VCaP (cell line): ENCODE measurements at regions not wholly inside any gene's neighbourhood (a gene's known extent, or its start where the extent isn't known, plus 50 kb on each side); places are given as distances from the start of the nearest gene placed in this dataset.

Source experiments
- H3K27ac ChIP-seq: fragments of 450-650 bp; 2 replicates; pipeline ENCODE4 v1.5.1; 2017
- TF ChIP-seq, protein P1 (sequence below): fragments of 450-650 bp; conservative IDR thresholded peaks from 2 replicates; pipeline ENCODE4 v1.5.1; 2017; ENCODE audit warnings: mild to moderate bottlenecking, moderate library complexity

DNA sequence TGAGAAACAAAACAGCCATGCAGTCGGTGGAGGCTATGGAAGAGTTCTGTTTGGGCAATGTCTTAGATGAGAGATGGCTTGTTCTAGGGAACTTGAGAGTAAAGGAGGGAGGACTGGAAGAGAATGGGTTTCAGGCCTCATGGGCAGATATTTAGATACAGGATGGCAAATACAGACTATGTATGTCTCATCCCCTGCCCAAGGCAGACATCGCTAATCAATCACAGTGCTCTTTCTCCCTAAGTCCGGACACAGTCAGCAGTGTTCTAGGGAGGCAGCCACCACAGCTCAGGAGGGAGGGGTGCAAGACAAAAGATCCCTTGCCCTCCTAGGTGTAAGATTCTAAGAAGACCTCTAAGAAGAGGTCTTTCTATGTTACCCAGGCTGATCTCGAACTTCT, 159.3 kb upstream of the TLE3 start:
- TF ChIP-seq, protein P1, sequence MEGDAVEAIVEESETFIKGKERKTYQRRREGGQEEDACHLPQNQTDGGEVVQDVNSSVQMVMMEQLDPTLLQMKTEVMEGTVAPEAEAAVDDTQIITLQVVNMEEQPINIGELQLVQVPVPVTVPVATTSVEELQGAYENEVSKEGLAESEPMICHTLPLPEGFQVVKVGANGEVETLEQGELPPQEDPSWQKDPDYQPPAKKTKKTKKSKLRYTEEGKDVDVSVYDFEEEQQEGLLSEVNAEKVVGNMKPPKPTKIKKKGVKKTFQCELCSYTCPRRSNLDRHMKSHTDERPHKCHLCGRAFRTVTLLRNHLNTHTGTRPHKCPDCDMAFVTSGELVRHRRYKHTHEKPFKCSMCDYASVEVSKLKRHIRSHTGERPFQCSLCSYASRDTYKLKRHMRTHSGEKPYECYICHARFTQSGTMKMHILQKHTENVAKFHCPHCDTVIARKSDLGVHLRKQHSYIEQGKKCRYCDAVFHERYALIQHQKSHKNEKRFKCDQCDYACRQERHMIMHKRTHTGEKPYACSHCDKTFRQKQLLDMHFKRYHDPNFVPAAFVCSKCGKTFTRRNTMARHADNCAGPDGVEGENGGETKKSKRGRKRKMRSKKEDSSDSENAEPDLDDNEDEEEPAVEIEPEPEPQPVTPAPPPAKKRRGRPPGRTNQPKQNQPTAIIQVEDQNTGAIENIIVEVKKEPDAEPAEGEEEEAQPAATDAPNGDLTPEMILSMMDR, result no peak
- no peak overlapping the region for H3K27ac ChIP-seq

DNA sequence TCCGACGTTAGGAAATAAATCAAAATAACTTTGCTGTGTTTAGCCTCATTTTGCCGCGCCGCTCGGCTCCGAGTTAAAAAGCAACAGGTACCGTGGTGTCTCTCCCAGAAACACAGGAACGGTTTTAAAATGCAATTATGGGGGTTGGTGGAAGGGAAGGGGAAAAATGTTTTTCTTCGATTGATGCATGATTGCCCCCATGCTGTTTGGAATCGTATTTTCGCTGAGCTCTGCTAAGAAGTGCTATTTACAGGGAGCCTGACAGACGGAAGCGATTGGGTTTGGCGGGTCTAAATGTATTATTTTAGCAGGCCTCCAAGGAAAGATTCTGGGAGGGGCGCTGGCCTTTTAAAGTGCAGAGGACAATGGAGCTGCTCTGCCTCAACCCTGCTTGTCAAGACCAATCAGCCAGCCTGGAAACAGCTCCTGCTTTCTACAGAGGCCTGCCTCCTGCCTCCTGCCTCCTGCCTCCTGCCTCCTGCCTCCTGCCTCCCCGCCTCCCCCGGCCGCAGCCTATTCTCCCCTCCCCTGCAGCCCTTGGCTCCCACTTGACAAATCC, 156.7 kb upstream of the TLE3 start:
- H3K27ac ChIP-seq, result no peak overlapping the region
- TF ChIP-seq, protein P1, result no peak

DNA sequence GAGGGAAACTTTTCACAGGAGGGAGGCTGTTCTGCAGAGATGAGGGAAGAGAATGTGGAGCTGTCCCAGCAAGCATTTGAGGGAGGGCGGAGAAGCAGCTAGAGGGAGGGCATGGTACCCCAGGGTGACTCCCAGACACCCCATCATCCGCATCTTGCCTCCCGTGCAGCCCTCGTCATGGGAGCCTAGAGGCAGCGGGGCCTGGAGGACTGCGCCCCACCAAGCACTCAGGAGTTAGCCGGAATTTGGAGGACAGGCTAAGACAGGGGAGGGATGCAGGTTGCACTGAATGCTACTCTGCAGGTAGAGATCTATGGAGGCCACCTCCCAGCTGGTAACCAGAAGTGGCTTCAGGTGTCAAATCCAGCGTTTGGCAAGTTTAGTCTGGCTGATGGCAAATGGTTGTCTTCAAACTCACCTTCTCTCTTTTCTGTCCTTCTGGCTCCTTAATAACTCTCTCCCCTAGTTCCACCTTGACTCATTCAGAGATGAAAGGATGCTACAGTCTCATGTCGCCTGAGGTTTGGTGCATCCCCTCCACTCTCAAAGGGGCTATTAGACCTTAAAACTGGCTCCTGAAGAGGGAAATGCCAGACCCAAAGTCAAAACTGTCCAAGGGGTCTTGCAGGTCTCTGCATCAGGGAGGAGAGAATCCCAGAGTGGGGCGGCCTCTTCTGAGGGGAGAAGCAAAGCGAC, 155.9 kb upstream of the TLE3 start:
- H3K27ac ChIP-seq, result no peak overlapping the region
- TF ChIP-seq, protein P1, result no peak

DNA sequence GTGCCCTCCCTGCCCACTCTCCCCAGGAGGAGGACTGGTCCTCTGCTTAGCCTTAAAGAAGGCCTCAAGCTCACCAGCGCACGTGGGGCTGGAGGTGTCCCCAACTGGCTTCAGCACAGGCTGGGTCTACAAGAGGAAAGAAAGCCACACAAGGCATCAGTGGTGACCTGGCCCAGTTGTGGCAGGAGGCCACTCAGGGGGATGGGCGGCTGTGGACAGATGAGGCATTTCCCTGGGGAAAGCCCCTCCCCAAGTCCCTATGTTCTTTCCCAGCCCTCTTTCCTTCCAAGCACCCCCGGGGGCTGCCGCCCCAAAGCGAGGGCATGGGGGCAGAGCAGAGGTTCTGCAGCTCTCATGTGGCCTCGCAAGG, 155.2 kb upstream of the TLE3 start:
- TF ChIP-seq, protein P1, result no peak
- H3K27ac ChIP-seq, result no peak overlapping the region

DNA sequence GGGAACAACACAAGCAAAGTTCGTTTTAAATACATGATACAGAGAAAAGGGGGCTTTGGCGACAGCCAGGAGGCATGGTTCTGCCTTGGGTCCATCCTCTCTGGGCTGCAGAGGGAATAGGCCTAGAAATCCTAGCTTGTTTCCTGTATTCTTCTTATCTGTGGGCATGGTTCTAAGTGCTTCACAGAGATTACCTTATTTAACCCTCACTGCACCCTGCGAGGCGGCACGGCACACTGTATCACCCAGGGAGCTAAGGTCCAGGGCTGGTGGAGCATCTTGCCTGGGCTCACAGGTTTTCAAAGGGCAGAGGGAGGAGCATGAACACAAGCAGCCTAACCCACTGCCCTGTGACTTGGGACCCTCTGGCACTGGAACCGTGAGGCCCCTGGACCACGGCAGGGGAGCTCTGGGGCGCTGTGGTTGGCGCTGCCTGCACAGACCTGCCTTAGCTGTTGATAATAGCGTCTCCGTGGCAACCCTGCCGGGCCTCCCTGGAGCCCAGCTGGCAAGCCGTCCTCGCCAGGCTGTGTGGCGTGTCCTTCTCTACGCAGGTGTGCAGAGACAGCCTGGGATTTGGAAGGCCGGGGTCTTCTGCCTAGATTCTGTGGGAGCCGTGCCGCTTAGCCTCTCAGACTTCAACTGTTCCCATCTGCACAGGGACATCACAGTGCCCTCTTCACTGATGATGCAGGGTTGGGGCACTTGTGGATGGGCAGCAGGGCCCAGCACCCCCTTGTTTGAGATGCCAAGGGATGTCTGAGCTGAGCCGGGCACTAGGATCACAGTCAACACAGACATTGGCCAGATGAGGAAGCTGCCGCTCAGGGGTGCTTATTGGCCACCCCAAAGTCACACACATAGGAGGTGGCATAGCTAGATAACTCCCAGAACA, 154.6 kb upstream of the TLE3 start:
- TF ChIP-seq, protein P1, result no peak
- H3K27ac ChIP-seq, result no peak overlapping the region; the same call in 1 of the 2 replicates

DNA sequence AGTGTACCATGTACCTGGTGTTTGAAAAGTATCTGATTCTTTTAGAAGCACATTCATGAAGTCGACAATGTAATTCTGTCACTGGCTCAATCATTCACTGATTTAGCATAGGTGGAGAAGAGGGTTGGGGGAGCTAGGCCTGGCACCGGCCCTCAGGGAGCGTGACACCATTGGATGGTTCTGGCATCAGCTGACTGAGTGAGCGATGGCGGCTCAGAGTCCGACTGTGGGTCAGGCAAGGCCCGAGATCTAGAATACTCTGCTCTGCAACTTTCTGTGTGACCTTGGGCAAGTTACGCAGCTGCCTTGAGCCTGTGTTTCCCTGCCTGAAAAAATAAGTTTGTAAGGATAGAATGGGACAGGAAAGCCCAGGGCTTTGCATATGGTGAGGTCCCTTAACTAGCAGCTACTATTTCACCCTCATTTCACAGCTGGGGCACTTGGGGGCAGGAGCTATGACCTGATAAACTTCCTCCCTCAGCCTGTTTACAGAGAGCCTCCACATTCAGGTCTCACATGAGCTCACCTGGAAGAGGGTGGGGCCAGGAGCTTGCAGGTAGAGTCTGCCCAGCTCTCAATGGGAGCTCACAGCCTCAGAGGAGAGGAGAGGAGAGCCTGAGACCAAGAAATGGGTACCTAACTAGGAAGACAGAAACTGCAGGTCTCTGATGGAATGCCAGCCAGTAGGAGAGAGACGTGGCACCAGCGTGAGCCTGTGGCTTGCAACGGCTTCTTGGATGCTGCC, 153.7 kb upstream of the TLE3 start:
- TF ChIP-seq, protein P1, result no peak

More for the DNA sequence above, 153.7 kb upstream of the TLE3 start:
- no peak overlapping the region; the same call in 1 of the 2 replicates for H3K27ac ChIP-seq
